ENCODE measurements at regions not wholly inside any gene's neighbourhood (a gene's known extent, or its start where the extent isn't known, plus 50 kb on each side); places are given as distances from the start of the nearest gene placed in this dataset.
"Not testable (repeated sequence)": the region's sequence is repeated elsewhere in the genome, so short reads cannot be mapped to it uniquely, and the experiment has no call there.

GRCh38 chr3:15996496-15996895 lies 178.0 kb upstream of the GALNT15 start:
- not testable (repeated sequence) for DNase-seq

GRCh38 chr3:15997274-15997943 lies 177.1 kb upstream of the GALNT15 start:
- no peak for DNase-seq

DNA sequence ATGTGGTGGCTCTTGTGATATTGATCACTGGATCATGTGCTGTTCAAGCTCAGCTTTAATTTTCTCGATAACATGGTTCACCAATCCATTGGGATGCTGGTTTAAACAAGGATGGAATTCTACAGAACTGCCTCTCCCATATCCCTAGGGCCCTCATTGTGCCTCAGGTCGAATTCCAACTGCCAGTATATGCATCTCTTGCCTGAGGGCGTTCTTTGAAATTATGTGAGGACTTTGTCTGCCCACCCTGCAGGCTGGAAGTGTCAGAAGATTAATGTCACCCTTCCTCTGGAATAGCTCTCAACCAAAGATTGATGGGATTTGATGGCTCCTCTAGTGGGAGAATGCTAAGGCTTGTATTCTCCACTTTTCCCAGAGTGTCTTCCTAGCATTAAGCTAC lies 175.6 kb upstream of the GALNT15 start:
- no peak for DNase-seq

DNA sequence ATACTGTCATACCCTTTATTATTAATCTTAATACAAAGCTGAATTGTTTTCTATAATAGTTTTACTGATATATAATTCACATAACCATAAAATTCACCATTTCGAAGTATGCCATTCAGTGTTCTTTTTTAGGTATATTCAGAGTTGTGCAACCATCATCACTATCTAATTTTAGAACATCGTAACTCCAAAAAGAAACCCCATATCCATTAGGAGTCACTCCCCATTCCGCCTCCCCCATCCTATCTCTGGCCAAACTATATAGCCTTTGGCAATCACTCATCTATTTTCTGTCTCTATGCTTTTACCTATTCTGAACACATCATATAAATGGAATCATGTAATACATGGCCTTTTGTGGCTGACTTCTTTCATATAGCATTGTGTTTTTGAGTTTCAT lies 169.7 kb upstream of the GALNT15 start:
- no peak for DNase-seq

DNA sequence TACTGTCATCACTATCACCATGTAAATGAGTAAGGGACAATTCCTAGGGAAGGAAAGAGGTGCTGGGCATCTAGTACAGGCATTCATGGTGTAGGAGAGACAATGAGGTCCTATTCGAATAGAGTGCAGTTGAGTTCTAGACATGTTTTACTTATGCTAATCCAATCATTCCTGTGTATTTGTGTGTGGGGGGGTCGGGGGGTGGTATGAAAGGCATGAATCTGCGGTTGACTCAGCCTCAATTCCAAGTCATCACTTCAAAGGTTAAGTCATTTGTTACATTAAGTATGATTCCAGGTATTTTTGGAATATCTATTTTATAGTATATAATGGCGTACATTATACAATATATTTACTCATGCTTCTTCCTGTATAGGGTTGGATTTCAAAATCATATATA lies 163.1 kb upstream of the GALNT15 start:
- DNase-seq, result no peak

DNA sequence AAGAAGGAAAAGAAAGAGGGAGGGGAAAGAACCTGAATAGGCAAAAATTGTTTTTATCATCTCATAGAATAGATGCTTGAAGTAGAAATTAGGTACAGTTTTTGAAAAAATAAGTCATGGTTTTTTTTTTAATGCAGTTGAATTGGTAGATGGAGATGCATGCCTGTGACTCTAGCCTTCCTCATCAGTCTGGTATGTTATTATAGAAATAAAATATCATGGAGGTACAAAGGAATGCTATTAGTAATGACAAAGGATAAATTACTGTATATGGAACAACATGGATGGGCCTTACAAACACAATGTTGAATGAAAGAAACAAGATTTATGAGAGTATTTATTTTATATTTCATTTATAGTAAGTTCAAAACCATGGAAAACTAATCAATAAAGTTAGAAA lies 162.4 kb upstream of the GALNT15 start:
- no peak for DNase-seq

GRCh38 chr3:16013568-16013967 lies 160.9 kb upstream of the GALNT15 start:
- no peak for DNase-seq

DNA sequence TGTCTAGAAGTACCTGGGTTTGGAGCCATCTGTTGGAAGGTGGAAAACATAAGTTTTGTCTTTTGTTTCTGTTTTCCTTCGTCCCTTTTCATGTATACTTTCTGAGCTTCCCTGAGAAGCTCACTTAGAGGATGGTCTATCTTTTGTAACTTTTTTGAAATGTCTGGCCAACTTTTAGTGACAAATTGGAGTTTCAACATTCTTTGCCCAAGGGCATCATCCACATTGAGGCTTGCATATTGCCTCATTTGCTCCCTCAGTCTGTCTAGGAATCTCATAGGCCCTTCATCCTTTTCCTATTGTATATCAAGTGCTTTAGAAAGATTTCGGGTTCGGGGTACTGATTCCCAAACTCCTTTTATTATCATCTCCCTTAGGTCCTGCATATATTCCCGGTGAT lies 152.7 kb upstream of the GALNT15 start:
- DNase-seq, result not testable (repeated sequence)

DNA sequence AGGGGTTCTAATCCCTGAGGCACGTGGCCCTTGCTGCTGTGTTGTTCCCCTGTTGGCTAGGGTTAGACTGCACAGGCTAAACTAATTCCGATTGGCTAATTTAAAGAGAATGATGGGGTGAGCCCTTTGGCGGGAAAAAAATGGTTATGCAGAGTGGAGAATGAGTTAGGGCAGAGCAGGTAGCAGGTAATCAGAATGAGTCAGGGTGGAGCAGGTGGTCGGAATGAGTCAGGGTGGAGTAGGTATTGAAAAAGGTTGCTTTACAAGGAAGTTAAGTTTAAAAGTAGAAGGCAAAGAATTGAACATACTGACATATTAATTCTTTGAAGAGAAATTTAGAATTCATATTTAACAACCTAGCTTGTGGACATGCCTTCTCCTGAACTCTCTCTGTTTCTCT lies 150.6 kb upstream of the GALNT15 start:
- DNase-seq, result not testable (repeated sequence)

GRCh38 chr3:16024548-16024947 lies 149.9 kb upstream of the GALNT15 start:
- no peak for DNase-seq

DNA sequence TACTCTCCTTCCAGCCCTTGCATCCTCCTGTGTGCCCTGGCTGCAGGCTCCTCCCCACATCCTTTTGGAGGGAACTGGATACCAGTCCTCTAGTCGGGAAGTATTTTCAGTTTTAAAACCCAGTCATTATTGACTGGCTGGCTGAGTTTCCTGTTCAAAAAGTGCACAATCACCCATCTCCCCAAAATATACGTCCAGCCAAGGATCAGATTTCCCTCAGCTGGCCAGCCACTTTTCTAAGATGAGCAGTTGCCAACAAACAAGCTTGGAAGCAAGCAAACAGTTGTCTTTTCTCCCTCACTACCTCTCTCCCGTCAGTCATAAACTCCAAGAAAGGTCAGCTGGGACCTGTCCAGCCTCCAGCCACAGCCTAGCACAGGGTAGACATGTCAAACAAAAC lies 147.7 kb upstream of the GALNT15 start:
- DNase-seq, result no peak

GRCh38 chr3:16028604-16029003 lies 145.9 kb upstream of the GALNT15 start:
- DNase-seq, result no peak

DNA sequence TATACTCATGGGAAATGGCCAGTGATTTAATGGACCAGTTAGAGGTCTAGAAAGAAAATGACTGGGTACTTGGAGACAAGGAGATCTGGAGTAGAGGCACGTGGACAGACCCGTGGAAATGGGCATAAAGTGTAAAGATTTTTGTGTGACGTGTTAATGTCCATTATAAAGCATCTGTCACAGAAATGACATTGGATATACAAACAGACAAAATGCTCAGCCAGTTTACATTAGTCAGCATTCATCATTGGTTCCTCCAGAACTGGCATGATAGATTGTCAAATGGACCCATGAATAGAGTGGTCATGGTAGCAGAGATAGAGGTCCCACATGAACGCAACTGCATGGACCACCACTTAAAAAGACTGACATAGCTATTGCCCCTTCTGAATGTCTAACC lies 144.1 kb upstream of the GALNT15 start:
- no peak for DNase-seq

DNA sequence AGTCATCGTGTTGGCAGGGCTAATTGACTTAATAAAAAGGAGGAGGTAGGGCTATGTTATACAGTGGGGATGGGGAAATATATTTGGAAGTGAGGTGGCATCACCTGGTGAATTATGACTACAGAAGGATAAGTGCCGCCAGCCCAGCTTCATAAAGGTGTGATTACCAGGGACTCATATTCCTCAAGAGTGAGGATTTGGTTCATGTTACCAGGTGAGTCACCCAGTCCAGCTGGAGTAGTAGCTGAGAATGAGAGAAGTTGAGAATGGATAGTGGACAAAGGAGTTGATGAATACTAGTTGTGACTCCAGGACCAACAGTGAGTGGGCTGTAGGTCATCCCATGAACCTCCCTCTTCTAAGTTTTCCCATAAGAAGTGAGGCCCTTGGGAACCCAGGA lies 143.0 kb upstream of the GALNT15 start:
- DNase-seq, result no peak

DNA sequence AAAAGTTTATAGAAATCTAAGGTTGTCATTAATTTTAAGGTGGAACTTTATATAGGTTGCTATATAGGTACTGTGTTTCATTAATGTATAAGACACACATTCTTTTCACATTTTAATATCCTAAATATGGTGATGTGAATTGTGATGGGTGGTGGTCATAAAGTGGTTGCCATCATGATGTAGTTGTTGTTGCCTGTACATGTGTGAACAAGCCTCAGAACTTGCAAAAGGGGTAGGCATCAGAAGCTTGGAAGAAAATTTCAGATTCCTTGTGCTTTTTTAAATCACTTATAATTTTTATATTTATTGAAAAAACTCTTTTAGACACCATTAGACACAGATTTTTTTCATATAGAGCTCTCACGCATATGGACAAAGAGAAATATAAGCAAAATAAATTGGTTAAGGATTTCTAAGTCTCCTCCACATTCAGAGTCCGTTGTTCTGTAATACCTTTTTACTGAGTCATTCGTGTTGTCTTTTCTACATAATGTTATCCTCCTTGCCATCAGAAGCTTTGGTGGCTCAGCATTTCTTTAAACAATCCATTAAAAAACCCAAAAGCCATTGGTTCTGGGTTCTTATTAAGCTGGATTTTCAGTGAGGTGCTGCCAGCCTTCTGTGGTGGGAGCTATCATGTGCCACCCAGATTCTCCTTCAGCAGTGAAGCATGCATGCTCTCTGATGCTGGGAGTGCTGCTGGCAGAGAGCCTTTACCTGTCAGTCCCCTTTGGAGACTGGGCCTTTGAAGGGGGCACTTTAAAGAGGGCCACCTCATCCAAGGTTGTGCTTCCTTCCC lies 140.4 kb upstream of the GALNT15 start:
- DNase-seq, result no peak

DNA sequence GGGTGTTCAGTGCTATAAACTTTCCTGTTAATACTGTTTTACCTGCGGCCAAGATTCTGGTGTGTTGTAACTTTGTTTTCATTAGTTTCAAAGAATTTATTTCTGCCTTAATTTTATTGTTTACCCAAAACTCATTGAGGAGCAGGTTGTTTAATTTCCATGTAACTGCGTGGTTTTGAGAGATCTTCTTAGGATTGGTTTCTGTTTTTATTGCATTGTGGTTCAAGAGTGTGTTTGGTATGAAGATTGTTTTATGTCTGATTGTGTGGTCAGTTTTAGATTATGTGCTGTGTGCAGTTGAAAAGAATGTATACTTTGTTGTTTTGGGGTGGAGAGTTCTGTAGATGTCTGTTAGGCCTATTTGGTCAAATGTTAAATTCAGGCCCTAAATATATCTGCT lies 133.5 kb upstream of the GALNT15 start:
- no peak for DNase-seq

DNA sequence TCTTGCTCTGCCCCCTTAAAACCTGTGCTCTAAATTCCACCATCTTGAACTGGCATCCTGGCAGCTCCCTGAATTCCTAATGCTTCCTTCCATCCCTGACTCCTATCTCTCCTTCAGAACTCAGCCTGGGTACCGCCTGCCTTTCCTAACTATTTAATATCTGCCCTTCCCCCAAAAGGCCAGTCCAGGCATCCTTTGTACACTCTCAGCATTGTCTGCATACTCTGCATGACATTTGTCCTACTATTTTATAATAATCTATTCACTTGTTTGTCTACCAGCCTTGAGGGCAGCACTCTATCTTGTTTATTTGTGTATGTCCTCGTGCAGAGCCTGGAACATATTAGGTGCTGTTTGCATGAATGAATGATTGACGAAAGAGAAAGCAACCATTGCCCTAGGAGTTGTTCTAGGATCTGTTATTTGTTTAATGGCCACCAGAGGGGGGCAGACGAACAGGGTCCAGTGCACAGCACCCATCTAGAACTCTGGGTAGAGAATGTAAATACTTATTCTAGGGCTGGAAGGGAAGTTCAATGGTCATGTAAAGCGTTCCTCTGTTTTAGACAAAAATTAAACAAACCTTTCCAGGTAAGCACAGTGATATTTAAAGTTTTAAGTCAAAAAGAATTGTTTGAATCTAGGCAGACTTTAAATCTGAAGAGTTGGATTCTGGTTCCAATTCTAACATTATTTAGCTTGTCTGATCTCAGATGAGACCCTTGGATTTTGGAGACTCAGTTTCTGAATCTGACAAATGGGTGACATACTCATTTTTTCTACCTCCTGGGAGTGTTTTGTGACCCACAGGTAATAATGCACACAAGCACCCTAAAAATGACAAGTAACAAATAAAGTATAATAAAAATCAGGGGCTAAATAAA lies 125.8 kb upstream of the GALNT15 start:
- DNase-seq, result peak; percentile 67 to 74

- no peak for DNase-seq
Observed at GRCh38 chr3:16050641-16051467, 123.6 kb upstream of the GALNT15 start.

GRCh38 chr3:16051691-16052090 lies 122.8 kb upstream of the GALNT15 start:
- no peak for DNase-seq

GRCh38 chr3:16052964-16053363 lies 121.5 kb upstream of the GALNT15 start:
- DNase-seq, result no peak

- DNase-seq, result no peak
Observed at GRCh38 chr3:16053794-16054193, 120.7 kb upstream of the GALNT15 start.

GRCh38 chr3:16055606-16056211 lies 118.8 kb upstream of the GALNT15 start:
- DNase-seq, result no peak

Measured in AML-193 (cell line).